ENCODE measurements at regions not wholly inside any gene's neighbourhood (a gene's known extent, or its start where the extent isn't known, plus 50 kb on each side); places are given as distances from the start of the nearest gene placed in this dataset.
A peak's percentile ranks its signal among the peaks of the same experiment; 100 is the strongest.
"Not testable (repeated sequence)": the region's sequence is repeated elsewhere in the genome, so short reads cannot be mapped to it uniquely, and the experiment has no call there.

GRCh38 chr10:47711428-47711827 lies 52.0 kb downstream of the SYT15B start:
- not testable (repeated sequence) for H3K27me3 ChIP-seq (ENCODE audit: control insufficient read depth, insufficient read depth, low read length, poor library complexity, severe bottlenecking); H3K9me3 ChIP-seq (ENCODE audit: control insufficient read depth, low read length); H3K27ac ChIP-seq (ENCODE audit: insufficient read depth, low read depth, low read length, poor library complexity, severe bottlenecking); H3K4me3 ChIP-seq (ENCODE audit: insufficient read depth, low read depth, low read length); H3K36me3 ChIP-seq (ENCODE audit: control insufficient read depth, insufficient read depth, low read length); H3K4me1 ChIP-seq (ENCODE audit: control insufficient read depth, insufficient read depth, low read length)

- not testable (repeated sequence) for H3K9me3 ChIP-seq (ENCODE audit: control insufficient read depth, low read length); H3K4me3 ChIP-seq (ENCODE audit: insufficient read depth, low read depth, low read length); H3K27ac ChIP-seq (ENCODE audit: insufficient read depth, low read depth, low read length, poor library complexity, severe bottlenecking); H3K36me3 ChIP-seq (ENCODE audit: control insufficient read depth, insufficient read depth, low read length); H3K27me3 ChIP-seq (ENCODE audit: control insufficient read depth, insufficient read depth, low read length, poor library complexity, severe bottlenecking); H3K4me1 ChIP-seq (ENCODE audit: control insufficient read depth, insufficient read depth, low read length)
- no CpG with 5 or more reads among the region's 4 CpGs for WGBS, 2 experiments
Observed at GRCh38 chr10:47710443-47710842, 52.9 kb downstream of the SYT15B start.

GRCh38 chr10:47705698-47706414 lies 57.5 kb downstream of the SYT15B start:
- H3K36me3 ChIP-seq (ENCODE audit: control insufficient read depth, insufficient read depth, low read length); H3K27me3 ChIP-seq (ENCODE audit: control insufficient read depth, insufficient read depth, low read length, poor library complexity, severe bottlenecking); H3K9me3 ChIP-seq (ENCODE audit: control insufficient read depth, low read length); H3K4me1 ChIP-seq (ENCODE audit: control insufficient read depth, insufficient read depth, low read length); H3K27ac ChIP-seq (ENCODE audit: insufficient read depth, low read depth, low read length, poor library complexity, severe bottlenecking): not testable (repeated sequence)
- peak overlapping the region; percentile 26 for H3K4me3 ChIP-seq (ENCODE audit: insufficient read depth, low read depth, low read length)
- WGBS, 2 experiments: 0% methylated on average over 12 of the region's 66 CpGs; no CpG with 5 or more reads in 1 of the 2 experiments

GRCh38 chr10:47701285-47701684 lies 62.1 kb downstream of the SYT15B start:
- not testable (repeated sequence) for H3K4me1 ChIP-seq (ENCODE audit: control insufficient read depth, insufficient read depth, low read length); H3K36me3 ChIP-seq (ENCODE audit: control insufficient read depth, insufficient read depth, low read length); H3K27me3 ChIP-seq (ENCODE audit: control insufficient read depth, insufficient read depth, low read length, poor library complexity, severe bottlenecking); H3K4me3 ChIP-seq (ENCODE audit: insufficient read depth, low read depth, low read length); H3K27ac ChIP-seq (ENCODE audit: insufficient read depth, low read depth, low read length, poor library complexity, severe bottlenecking); H3K9me3 ChIP-seq (ENCODE audit: control insufficient read depth, low read length)
- no CpG with 5 or more reads among the region's 1 CpG for WGBS, 2 experiments

GRCh38 chr10:47699854-47700253 lies 63.5 kb downstream of the SYT15B start:
- H3K4me1 ChIP-seq (ENCODE audit: control insufficient read depth, insufficient read depth, low read length); H3K36me3 ChIP-seq (ENCODE audit: control insufficient read depth, insufficient read depth, low read length); H3K9me3 ChIP-seq (ENCODE audit: control insufficient read depth, low read length); H3K27me3 ChIP-seq (ENCODE audit: control insufficient read depth, insufficient read depth, low read length, poor library complexity, severe bottlenecking); H3K27ac ChIP-seq (ENCODE audit: insufficient read depth, low read depth, low read length, poor library complexity, severe bottlenecking); H3K4me3 ChIP-seq (ENCODE audit: insufficient read depth, low read depth, low read length): not testable (repeated sequence)

- not testable (repeated sequence) for H3K4me3 ChIP-seq (ENCODE audit: insufficient read depth, low read depth, low read length); H3K4me1 ChIP-seq (ENCODE audit: control insufficient read depth, insufficient read depth, low read length); H3K36me3 ChIP-seq (ENCODE audit: control insufficient read depth, insufficient read depth, low read length); H3K27me3 ChIP-seq (ENCODE audit: control insufficient read depth, insufficient read depth, low read length, poor library complexity, severe bottlenecking); H3K9me3 ChIP-seq (ENCODE audit: control insufficient read depth, low read length); H3K27ac ChIP-seq (ENCODE audit: insufficient read depth, low read depth, low read length, poor library complexity, severe bottlenecking)
- no CpG with 5 or more reads among the region's 1 CpG for WGBS, 2 experiments
Observed at GRCh38 chr10:47696170-47696569, 67.2 kb downstream of the SYT15B start.

GRCh38 chr10:47695149-47695548 lies 68.2 kb downstream of the SYT15B start:
- 67 to 100% methylated on average over 1 of the region's 3 CpGs for WGBS, 2 experiments
- not testable (repeated sequence) for H3K4me1 ChIP-seq (ENCODE audit: control insufficient read depth, insufficient read depth, low read length); H3K27ac ChIP-seq (ENCODE audit: insufficient read depth, low read depth, low read length, poor library complexity, severe bottlenecking); H3K4me3 ChIP-seq (ENCODE audit: insufficient read depth, low read depth, low read length); H3K36me3 ChIP-seq (ENCODE audit: control insufficient read depth, insufficient read depth, low read length); H3K27me3 ChIP-seq (ENCODE audit: control insufficient read depth, insufficient read depth, low read length, poor library complexity, severe bottlenecking); H3K9me3 ChIP-seq (ENCODE audit: control insufficient read depth, low read length)

- H3K4me3 ChIP-seq (ENCODE audit: insufficient read depth, low read depth, low read length); H3K4me1 ChIP-seq (ENCODE audit: control insufficient read depth, insufficient read depth, low read length); H3K36me3 ChIP-seq (ENCODE audit: control insufficient read depth, insufficient read depth, low read length); H3K27ac ChIP-seq (ENCODE audit: insufficient read depth, low read depth, low read length, poor library complexity, severe bottlenecking); H3K9me3 ChIP-seq (ENCODE audit: control insufficient read depth, low read length); H3K27me3 ChIP-seq (ENCODE audit: control insufficient read depth, insufficient read depth, low read length, poor library complexity, severe bottlenecking): not testable (repeated sequence)
- WGBS, 2 experiments: no CpG with 5 or more reads among the region's 6 CpGs
Observed at GRCh38 chr10:47690304-47690703, 73.1 kb downstream of the SYT15B start.

GRCh38 chr10:47683826-47684475 lies 79.4 kb downstream of the SYT15B start:
- H3K36me3 ChIP-seq (ENCODE audit: control insufficient read depth, insufficient read depth, low read length); H3K4me3 ChIP-seq (ENCODE audit: insufficient read depth, low read depth, low read length); H3K27ac ChIP-seq (ENCODE audit: insufficient read depth, low read depth, low read length, poor library complexity, severe bottlenecking); H3K9me3 ChIP-seq (ENCODE audit: control insufficient read depth, low read length); H3K4me1 ChIP-seq (ENCODE audit: control insufficient read depth, insufficient read depth, low read length); H3K27me3 ChIP-seq (ENCODE audit: control insufficient read depth, insufficient read depth, low read length, poor library complexity, severe bottlenecking): not testable (repeated sequence)
- no CpG with 5 or more reads among the region's 3 CpGs for WGBS, 2 experiments

GRCh38 chr10:47681638-47681990 lies 81.8 kb downstream of the SYT15B start:
- not testable (repeated sequence) for H3K4me1 ChIP-seq (ENCODE audit: control insufficient read depth, insufficient read depth, low read length); H3K27me3 ChIP-seq (ENCODE audit: control insufficient read depth, insufficient read depth, low read length, poor library complexity, severe bottlenecking); H3K27ac ChIP-seq (ENCODE audit: insufficient read depth, low read depth, low read length, poor library complexity, severe bottlenecking); H3K4me3 ChIP-seq (ENCODE audit: insufficient read depth, low read depth, low read length); H3K36me3 ChIP-seq (ENCODE audit: control insufficient read depth, insufficient read depth, low read length); H3K9me3 ChIP-seq (ENCODE audit: control insufficient read depth, low read length)
- WGBS, 2 experiments: no CpG with 5 or more reads among the region's 6 CpGs
